GM23338 (cell line): ENCODE measurements at regions not wholly inside any gene's neighbourhood (a gene's known extent, or its start where the extent isn't known, plus 50 kb on each side); places are given as distances from the start of the nearest gene placed in this dataset.

Experiments used
- ATAC-seq: fragments of 200-7000 bp; cut with Tn5 transposase; 3 replicates; pipeline ENCODE4 v1.9.1; 2020
- DNase-seq: peaks from one replicate; pipeline ENCODE4 v3.0.0-alpha.2; 2015; ENCODE audit warnings: low spot score
- H2AFZ ChIP-seq: fragments of 200-600 bp; sonication (generic); 2 replicates; pipeline ENCODE4 v1.8.0; 2016; ENCODE audit warnings: antibody characterized with exemption, mild to moderate bottlenecking, moderate library complexity
- H3F3A ChIP-seq: fragments of 200-600 bp; sonication (generic); replicated peaks from 2 replicates; pipeline ENCODE4 v1.8.0; 2017; ENCODE audit warnings: antibody characterized with exemption, mixed run types, low read depth
- H3K27ac ChIP-seq: fragments of 200-600 bp; sonication (generic); 2 replicates; pipeline ENCODE4 v1.6.1; 2016; ENCODE audit warnings: low read depth
- H3K27me3 ChIP-seq: fragments of 200-600 bp; sonication (generic); 2 replicates; pipeline ENCODE4 v1.8.0; 2016; ENCODE audit warnings: mild to moderate bottlenecking, mixed run types, moderate library complexity; ENCODE audit not compliant: insufficient read depth
- H3K36me3 ChIP-seq: fragments of 200-600 bp; sonication (generic); 2 replicates; pipeline ENCODE4 v1.8.0; 2016; ENCODE audit warnings: mild to moderate bottlenecking; ENCODE audit not compliant: insufficient read depth
- H3K4me1 ChIP-seq: fragments of 200-600 bp; sonication (generic); 2 replicates; pipeline ENCODE4 v1.8.0; 2016; ENCODE audit warnings: mild to moderate bottlenecking, moderate library complexity; ENCODE audit not compliant: insufficient read depth
- H3K4me2 ChIP-seq: fragments of 200-600 bp; sonication (generic); 2 replicates; pipeline ENCODE4 v1.7.1; 2017; ENCODE audit warnings: mixed run types
- H3K4me3 ChIP-seq: fragments of 200-600 bp; sonication (generic); 2 replicates; pipeline ENCODE4 v1.6.1; 2016; ENCODE audit warnings: mixed run types
- H3K79me2 ChIP-seq: fragments of 200-600 bp; sonication (generic); replicated peaks from 2 replicates; pipeline ENCODE4 v1.8.0; 2017; ENCODE audit warnings: mild to moderate bottlenecking; ENCODE audit not compliant: insufficient read depth
- H3K9me2 ChIP-seq: fragments of 200-600 bp; sonication (generic); 2 replicates; pipeline ENCODE4 v1.8.0; 2017; ENCODE audit not compliant: insufficient read depth
- H4K20me1 ChIP-seq: fragments of 200-600 bp; sonication (generic); replicated peaks from 2 replicates; pipeline ENCODE4 v1.8.0; 2017; ENCODE audit warnings: mild to moderate bottlenecking; ENCODE audit not compliant: insufficient read depth
- H3K27ac Mint-ChIP-seq: 2 replicates; pipeline ENCODE4 v1.8.0; 2020; ENCODE audit warnings: inconsistent platforms, mild to moderate bottlenecking, moderate library complexity, mixed read lengths
- H3K27me3 Mint-ChIP-seq: 3 replicates; pipeline ENCODE4 v1.8.0; 2022; ENCODE audit warnings: low read depth, mild to moderate bottlenecking, moderate library complexity, mixed read lengths, inconsistent platforms; ENCODE audit not compliant: insufficient read depth, poor library complexity
- H3K36me3 Mint-ChIP-seq: 3 replicates; pipeline ENCODE4 v1.8.0; 2021; ENCODE audit warnings: low read depth, mild to moderate bottlenecking, inconsistent platforms, moderate library complexity, mixed read lengths
- H3K4me1 Mint-ChIP-seq: 3 replicates; pipeline ENCODE4 v1.8.0; 2020; ENCODE audit warnings: mild to moderate bottlenecking, inconsistent platforms, mixed read lengths
- H3K4me3 Mint-ChIP-seq: 3 replicates; pipeline ENCODE4 v1.8.0; 2021; ENCODE audit warnings: moderate library complexity, mild to moderate bottlenecking, inconsistent platforms, mixed read lengths
- H3K9me3 Mint-ChIP-seq: 3 replicates; pipeline ENCODE4 v1.8.0; 2020; ENCODE audit warnings: moderate library complexity, mild to moderate bottlenecking, inconsistent platforms, mixed read lengths
- ZNF331 ChIP-seq: fragments of 250-450 bp; sonication (Bioruptor Pico); IDR thresholded peaks from 2 replicates; pipeline ENCODE4 v1.5.0; 2020; ENCODE audit warnings: low read depth, mild to moderate bottlenecking, moderate library complexity
- TF ChIP-seq, protein P1 (sequence below), 2 experiments: fragments of 200-600 bp in 1 of 2; sonication (generic) in 1 of 2; conservative IDR thresholded peaks; 2 replicates each; pipeline versions ENCODE4 v1.5.1 to v1.6.1; 2016 to 2017; ENCODE audit warnings: antibody characterized with exemption in 2 of 2, low read depth in 2 of 2, mild to moderate bottlenecking in 2 of 2, moderate library complexity in 1 of 2
- TF ChIP-seq, protein P2 (sequence below): fragments of 250-450 bp; sonication (Bioruptor Pico); IDR thresholded peaks from 2 replicates; pipeline ENCODE4 v1.5.0; 2020; ENCODE audit warnings: mild to moderate bottlenecking, moderate library complexity

DNA sequence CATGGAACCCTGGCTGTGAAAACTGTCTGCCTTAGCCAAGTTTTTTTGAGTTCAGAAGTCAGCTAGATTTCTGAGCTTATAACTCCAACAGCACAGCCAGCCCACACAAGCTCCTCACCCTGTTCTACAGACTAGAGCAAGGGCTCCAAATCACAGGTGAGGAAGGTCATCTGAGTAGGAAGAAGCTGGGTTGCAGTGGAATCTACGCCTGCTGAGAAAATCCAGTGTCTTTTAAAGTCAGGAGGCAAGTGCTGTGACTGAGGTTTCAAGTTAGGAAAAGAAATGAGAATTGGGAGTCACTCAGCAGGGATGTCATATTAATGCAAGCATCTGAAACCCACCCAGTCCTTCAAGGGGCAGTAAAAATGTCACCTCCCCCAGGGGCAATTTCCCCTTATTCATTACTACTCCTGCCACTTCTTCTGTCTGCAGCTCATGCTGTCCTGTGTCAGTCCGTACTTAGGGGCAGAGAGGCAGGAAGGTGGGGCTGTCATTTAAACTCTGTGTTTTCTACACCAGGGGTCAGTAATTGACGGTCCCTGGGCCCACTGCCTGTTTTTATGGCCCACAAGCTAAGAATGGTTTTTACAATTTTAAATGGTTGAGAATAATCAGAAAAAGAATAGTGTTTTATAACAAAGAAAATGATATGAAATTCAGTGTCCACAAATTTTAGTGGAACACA, 551.1 kb downstream of the BCL11A start:
- DNase-seq: peak; percentile 14
- no peaks in the 10 kb centered on the region for H3K36me3 Mint-ChIP-seq
- no peaks in the 10 kb centered on the region for H4K20me1 ChIP-seq
- peak; percentile 78 for ATAC-seq
- H3K4me2 ChIP-seq: peak overlapping the region; percentile 58
- H3K27me3 ChIP-seq: no peaks in the 10 kb centered on the region
- peaks cover 10% of the 10 kb centered on the region; the same call in 1 of the 2 replicates for H3K9me2 ChIP-seq
- H3K4me3 ChIP-seq: no peak overlapping the region
- no peaks in the 10 kb centered on the region for H3K79me2 ChIP-seq
- no peak overlapping the region for H3K27ac ChIP-seq
- peaks cover 12% of the 10 kb centered on the region for H3K4me1 ChIP-seq
- H3K4me3 Mint-ChIP-seq: no peak overlapping the region
- no peak for TF ChIP-seq ZNF331 (CRISPR knock-in tag)
- TF ChIP-seq, protein P1, sequence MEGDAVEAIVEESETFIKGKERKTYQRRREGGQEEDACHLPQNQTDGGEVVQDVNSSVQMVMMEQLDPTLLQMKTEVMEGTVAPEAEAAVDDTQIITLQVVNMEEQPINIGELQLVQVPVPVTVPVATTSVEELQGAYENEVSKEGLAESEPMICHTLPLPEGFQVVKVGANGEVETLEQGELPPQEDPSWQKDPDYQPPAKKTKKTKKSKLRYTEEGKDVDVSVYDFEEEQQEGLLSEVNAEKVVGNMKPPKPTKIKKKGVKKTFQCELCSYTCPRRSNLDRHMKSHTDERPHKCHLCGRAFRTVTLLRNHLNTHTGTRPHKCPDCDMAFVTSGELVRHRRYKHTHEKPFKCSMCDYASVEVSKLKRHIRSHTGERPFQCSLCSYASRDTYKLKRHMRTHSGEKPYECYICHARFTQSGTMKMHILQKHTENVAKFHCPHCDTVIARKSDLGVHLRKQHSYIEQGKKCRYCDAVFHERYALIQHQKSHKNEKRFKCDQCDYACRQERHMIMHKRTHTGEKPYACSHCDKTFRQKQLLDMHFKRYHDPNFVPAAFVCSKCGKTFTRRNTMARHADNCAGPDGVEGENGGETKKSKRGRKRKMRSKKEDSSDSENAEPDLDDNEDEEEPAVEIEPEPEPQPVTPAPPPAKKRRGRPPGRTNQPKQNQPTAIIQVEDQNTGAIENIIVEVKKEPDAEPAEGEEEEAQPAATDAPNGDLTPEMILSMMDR (conservative IDR thresholded peaks at IDR 0.05; ENCODE audit: low read depth in 2 of 2): peak in 1 of 2 experiments; percentile 37; a peak in 2 of 4 replicates
- TF ChIP-seq, protein P2, sequence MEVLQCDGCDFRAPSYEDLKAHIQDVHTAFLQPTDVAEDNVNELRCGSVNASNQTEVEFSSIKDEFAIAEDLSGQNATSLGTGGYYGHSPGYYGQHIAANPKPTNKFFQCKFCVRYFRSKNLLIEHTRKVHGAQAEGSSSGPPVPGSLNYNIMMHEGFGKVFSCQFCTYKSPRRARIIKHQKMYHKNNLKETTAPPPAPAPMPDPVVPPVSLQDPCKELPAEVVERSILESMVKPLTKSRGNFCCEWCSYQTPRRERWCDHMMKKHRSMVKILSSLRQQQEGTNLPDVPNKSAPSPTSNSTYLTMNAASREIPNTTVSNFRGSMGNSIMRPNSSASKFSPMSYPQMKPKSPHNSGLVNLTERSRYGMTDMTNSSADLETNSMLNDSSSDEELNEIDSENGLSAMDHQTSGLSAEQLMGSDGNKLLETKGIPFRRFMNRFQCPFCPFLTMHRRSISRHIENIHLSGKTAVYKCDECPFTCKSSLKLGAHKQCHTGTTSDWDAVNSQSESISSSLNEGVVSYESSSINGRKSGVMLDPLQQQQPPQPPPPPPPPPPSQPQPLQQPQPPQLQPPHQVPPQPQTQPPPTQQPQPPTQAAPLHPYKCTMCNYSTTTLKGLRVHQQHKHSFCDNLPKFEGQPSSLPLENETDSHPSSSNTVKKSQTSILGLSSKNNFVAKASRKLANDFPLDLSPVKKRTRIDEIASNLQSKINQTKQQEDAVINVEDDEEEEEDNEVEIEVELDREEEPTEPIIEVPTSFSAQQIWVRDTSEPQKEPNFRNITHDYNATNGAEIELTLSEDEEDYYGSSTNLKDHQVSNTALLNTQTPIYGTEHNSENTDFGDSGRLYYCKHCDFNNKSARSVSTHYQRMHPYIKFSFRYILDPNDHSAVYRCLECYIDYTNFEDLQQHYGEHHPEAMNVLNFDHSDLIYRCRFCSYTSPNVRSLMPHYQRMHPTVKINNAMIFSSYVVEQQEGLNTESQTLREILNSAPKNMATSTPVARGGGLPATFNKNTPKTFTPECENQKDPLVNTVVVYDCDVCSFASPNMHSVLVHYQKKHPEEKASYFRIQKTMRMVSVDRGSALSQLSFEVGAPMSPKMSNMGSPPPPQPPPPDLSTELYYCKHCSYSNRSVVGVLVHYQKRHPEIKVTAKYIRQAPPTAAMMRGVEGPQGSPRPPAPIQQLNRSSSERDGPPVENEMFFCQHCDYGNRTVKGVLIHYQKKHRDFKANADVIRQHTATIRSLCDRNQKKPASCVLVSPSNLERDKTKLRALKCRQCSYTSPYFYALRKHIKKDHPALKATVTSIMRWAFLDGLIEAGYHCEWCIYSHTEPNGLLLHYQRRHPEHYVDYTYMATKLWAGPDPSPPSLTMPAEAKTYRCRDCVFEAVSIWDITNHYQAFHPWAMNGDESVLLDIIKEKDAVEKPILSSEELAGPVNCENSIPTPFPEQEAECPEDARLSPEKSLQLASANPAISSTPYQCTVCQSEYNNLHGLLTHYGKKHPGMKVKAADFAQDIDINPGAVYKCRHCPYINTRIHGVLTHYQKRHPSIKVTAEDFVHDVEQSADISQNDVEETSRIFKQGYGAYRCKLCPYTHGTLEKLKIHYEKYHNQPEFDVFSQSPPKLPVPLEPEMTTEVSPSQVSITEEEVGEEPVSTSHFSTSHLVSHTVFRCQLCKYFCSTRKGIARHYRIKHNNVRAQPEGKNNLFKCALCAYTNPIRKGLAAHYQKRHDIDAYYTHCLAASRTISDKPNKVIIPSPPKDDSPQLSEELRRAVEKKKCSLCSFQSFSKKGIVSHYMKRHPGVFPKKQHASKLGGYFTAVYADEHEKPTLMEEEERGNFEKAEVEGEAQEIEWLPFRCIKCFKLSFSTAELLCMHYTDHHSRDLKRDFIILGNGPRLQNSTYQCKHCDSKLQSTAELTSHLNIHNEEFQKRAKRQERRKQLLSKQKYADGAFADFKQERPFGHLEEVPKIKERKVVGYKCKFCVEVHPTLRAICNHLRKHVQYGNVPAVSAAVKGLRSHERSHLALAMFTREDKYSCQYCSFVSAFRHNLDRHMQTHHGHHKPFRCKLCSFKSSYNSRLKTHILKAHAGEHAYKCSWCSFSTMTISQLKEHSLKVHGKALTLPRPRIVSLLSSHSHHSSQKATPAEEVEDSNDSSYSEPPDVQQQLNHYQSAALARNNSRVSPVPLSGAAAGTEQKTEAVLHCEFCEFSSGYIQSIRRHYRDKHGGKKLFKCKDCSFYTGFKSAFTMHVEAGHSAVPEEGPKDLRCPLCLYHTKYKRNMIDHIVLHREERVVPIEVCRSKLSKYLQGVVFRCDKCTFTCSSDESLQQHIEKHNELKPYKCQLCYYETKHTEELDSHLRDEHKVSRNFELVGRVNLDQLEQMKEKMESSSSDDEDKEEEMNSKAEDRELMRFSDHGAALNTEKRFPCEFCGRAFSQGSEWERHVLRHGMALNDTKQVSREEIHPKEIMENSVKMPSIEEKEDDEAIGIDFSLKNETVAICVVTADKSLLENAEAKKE (CRISPR knock-in tag): no peak
- no peak overlapping the region for H3K27ac Mint-ChIP-seq
- peak overlapping the region; percentile 63 for H2AFZ ChIP-seq
- no peaks in the 10 kb centered on the region for H3K9me3 Mint-ChIP-seq
- H3K4me1 Mint-ChIP-seq: peaks cover 20% of the 10 kb centered on the region
- no peaks in the 10 kb centered on the region for H3K36me3 ChIP-seq
- H3K27me3 Mint-ChIP-seq: peaks cover 3% of the 10 kb centered on the region
- H3F3A ChIP-seq: no peaks in the 10 kb centered on the region
